HepG2 (cell line): ENCODE measurements at regions not wholly inside any gene's neighbourhood (a gene's known extent, or its start where the extent isn't known, plus 50 kb on each side); places are given as distances from the start of the nearest gene placed in this dataset.

Experiments used
- ATAC-seq: fragments of 200-7000 bp; cut with Tn5 transposase; 3 replicates; pipeline ENCODE4 v1.9.1; 2020; ENCODE audit warnings: mild to moderate bottlenecking, moderate library complexity
- BruUV-seq: library from RNA; stranded (reverse); fragments of 400-500 nt; replicated peaks from 2 replicates; lab custom pipeline; 2021; lab: Mats Ljungman, UMichigan
- CTCF ChIA-PET: fragments of 300-600 bp; formaldehyde crosslinking; extraction: SDS; loops from one replicate; lab custom pipeline; 2021; ENCODE audit warnings: low total read pairs, inconsistent platforms, low intra/inter-chr PET ratio; lab: Yijun Ruan, JAX
- POLR2A ChIA-PET: fragments of 350-600 bp; sonication (Branson Sonifier 250); formaldehyde crosslinking; loops from one replicate; lab custom pipeline; 2020; ENCODE audit warnings: antibody characterized with exemption, inconsistent platforms; lab: Yijun Ruan, JAX
- DNase-seq: peaks from one replicate; pipeline ENCODE4 v3.0.0-alpha.2; 2015; ENCODE audit warnings: low spot score
- FAIRE-seq: peaks from 3 replicates; lab custom pipeline; 2011; peaks lifted over from hg19 to GRCh38; lab: Jason Lieb, UNC
- H2AFZ ChIP-seq: one replicate; pipeline ENCODE4 v1.6.1; 2011; ENCODE audit warnings: low read length, inconsistent platforms
- H3K27ac ChIP-seq: fragments of 300-600 bp; 3 replicates; pipeline ENCODE4 v1.8.0; 2011; ENCODE audit warnings: mixed run types, mild to moderate bottlenecking, mixed read lengths, low read length, inconsistent platforms; ENCODE audit not compliant: insufficient read depth; ENCODE audit errors: extremely low read length
- H3K27me3 ChIP-seq, 2 experiments: fragments of 200-600 bp in 1 of 2; 2 replicates in 1 of 2; 3 replicates in 1 of 2; pipeline versions ENCODE4 v1.6.0 to v1.8.0; 2011; ENCODE audit warnings: low read length in 2 of 2, mild to moderate bottlenecking in 2 of 2, moderate library complexity in 2 of 2, inconsistent platforms in 1 of 2; ENCODE audit not compliant: insufficient read depth in 2 of 2, control insufficient read depth in 1 of 2
- H3K36me3 ChIP-seq, 2 experiments: fragments of 200-600 bp in 1 of 2; replicated peaks in 1 of 2; 2 replicates in 1 of 2; 3 replicates in 1 of 2; pipeline versions ENCODE4 v1.5.1 to v1.8.0; 2011; ENCODE audit warnings: low read length in 2 of 2, inconsistent platforms in 1 of 2; ENCODE audit not compliant: insufficient read depth in 2 of 2, control insufficient read depth in 1 of 2
- H3K4me1 ChIP-seq: 2 replicates; pipeline ENCODE4 v1.5.1; 2012; ENCODE audit warnings: low read length, inconsistent platforms; ENCODE audit not compliant: insufficient read depth
- H3K4me2 ChIP-seq: 2 replicates; pipeline ENCODE4 v1.6.0; 2011; ENCODE audit warnings: low read depth, low read length, inconsistent platforms
- H3K4me3 ChIP-seq, 3 experiments: fragments of 200-600 bp in 1 of 3; sonication (generic), shearing (Covaris generic) in 1 of 3; replicated peaks in 1 of 3; 2 replicates each; pipeline ENCODE4 v1.5.1; 2011 to 2016; ENCODE audit warnings: low read length in 3 of 3, inconsistent platforms in 2 of 3, low read depth in 2 of 3, mild to moderate bottlenecking in 2 of 3, control low read depth in 1 of 3, mixed read lengths in 1 of 3; ENCODE audit not compliant: insufficient read depth in 1 of 3
- H3K79me2 ChIP-seq: one replicate; pipeline ENCODE4 v1.6.1; 2011; ENCODE audit warnings: low read length, inconsistent platforms; ENCODE audit not compliant: insufficient read depth
- H3K9ac ChIP-seq: 2 replicates; pipeline ENCODE4 v1.6.0; 2011; ENCODE audit warnings: mild to moderate bottlenecking, low read depth, low read length, inconsistent platforms; ENCODE audit not compliant: insufficient read depth
- H3K9me3 ChIP-seq: 2 replicates; pipeline ENCODE4 v1.5.1; 2012; ENCODE audit warnings: mild to moderate bottlenecking, low read length
- H4K20me1 ChIP-seq: 2 replicates; pipeline ENCODE4 v1.6.0; 2011; ENCODE audit warnings: inconsistent platforms, mild to moderate bottlenecking, low read length, moderate library complexity; ENCODE audit not compliant: insufficient read depth
- KDM1A ChIP-seq: IDR thresholded peaks from 2 replicates; pipeline ENCODE4 v1.6.1; 2016; ENCODE audit warnings: missing compliant biosample characterization
- KLF11 ChIP-seq: IDR thresholded peaks from 2 replicates; pipeline ENCODE4 v1.6.1; 2016; ENCODE audit warnings: missing compliant biosample characterization
- NFIC ChIP-seq: IDR thresholded peaks from 2 replicates; pipeline ENCODE4 v1.6.1; 2012; ENCODE audit warnings: mild to moderate bottlenecking, low read length, inconsistent platforms
- RAD21 ChIP-seq: fragments of 450-650 bp; formaldehyde crosslinking; IDR thresholded peaks from 2 replicates; pipeline ENCODE4 v1.5.0; 2020; ENCODE audit warnings: mild to moderate bottlenecking
- REXO4 ChIP-seq: sonication (generic); formaldehyde crosslinking; IDR thresholded peaks from 2 replicates; pipeline ENCODE4 v1.8.0; 2022; ENCODE audit warnings: missing genetic modification reagents, mild to moderate bottlenecking, borderline replicate concordance
- ZNF766 ChIP-seq: sonication (generic); formaldehyde crosslinking; IDR thresholded peaks from 2 replicates; pipeline ENCODE4 v1.5.0; 2020; ENCODE audit warnings: missing genetic modification reagents, borderline replicate concordance
- WGBS: methylation state at CpG from one replicate; pipeline ENCODE4 v1.1.6; 2017; ENCODE audit warnings: low lambda C conversion rate; 5-methylcytosine and 5-hydroxymethylcytosine counted together
- in situ Hi-C: cut with HindIII; loops from 2 replicates; pipeline ENCODE4 v1.10.0; 2017; ENCODE audit warnings: low pct_unique_long_range_greater_than_20kb; ENCODE audit not compliant: extremely low pct_ligation_motif_present
- intact Hi-C: fragments of 100-400 bp; cut with micrococcal nuclease; formaldehyde crosslinking; loops from one replicate; pipeline ENCODE4 v1.10.0; 2022; ENCODE audit not compliant: unreplicated experiment
- TF ChIP-seq, protein P1 (sequence below), 2 experiments: sonication (generic) in 1 of 2; formaldehyde crosslinking in 1 of 2; IDR thresholded peaks; 2 replicates each; pipeline versions ENCODE4 v1.4.0 to v1.6.1; 2018 to 2020; ENCODE audit warnings: missing genetic modification reagents in 2 of 2, borderline replicate concordance in 1 of 2, low read depth in 1 of 2, mild to moderate bottlenecking in 1 of 2, missing biosample characterization in 1 of 2
- TF ChIP-seq, protein P2 (sequence below): sonication (generic); formaldehyde crosslinking; IDR thresholded peaks from 2 replicates; pipeline ENCODE4 v1.4.0; 2020; ENCODE audit warnings: missing genetic modification reagents, borderline replicate concordance
- TF ChIP-seq, protein P3 (sequence below): sonication (generic); formaldehyde crosslinking; IDR thresholded peaks from 2 replicates; pipeline ENCODE4 v1.4.0; 2020; ENCODE audit warnings: mild to moderate bottlenecking, missing genetic modification reagents

DNA sequence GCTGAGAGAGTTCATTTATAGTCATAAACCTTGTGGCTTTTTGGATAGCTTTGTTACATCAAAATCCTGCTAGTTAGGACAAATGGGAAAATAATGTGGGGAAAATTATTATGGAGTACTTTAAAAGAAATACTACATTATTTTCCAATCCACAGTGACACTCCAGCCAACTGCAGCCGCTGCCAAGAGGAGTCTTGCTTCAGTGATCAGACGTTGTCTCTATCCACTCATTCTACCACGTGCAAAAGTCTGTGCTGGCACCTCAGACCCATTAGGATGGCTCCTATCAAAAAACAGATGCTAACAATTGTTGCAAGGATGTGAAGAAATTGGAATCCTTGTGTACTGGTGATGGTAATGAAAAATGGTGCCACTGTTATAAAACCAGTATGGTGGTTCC lies 128.6 kb upstream of the IQSEC1 start (continued):
- TF ChIP-seq, protein P1, sequence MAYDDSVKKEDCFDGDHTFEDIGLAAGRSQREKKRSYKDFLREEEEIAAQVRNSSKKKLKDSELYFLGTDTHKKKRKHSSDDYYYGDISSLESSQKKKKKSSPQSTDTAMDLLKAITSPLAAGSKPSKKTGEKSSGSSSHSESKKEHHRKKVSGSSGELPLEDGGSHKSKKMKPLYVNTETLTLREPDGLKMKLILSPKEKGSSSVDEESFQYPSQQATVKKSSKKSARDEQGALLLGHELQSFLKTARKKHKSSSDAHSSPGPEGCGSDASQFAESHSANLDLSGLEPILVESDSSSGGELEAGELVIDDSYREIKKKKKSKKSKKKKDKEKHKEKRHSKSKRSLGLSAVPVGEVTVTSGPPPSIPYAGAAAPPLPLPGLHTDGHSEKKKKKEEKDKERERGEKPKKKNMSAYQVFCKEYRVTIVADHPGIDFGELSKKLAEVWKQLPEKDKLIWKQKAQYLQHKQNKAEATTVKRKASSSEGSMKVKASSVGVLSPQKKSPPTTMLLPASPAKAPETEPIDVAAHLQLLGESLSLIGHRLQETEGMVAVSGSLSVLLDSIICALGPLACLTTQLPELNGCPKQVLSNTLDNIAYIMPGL (CRISPR knock-in tag; IDR thresholded peaks at IDR 0.05; ENCODE audit: borderline replicate concordance in 1 of 2, low read depth in 1 of 2) = no peak
- TF ChIP-seq KDM1A (CRISPR knock-in tag) = no peak
- no peak for TF ChIP-seq ZNF766 (CRISPR knock-in tag)

DNA sequence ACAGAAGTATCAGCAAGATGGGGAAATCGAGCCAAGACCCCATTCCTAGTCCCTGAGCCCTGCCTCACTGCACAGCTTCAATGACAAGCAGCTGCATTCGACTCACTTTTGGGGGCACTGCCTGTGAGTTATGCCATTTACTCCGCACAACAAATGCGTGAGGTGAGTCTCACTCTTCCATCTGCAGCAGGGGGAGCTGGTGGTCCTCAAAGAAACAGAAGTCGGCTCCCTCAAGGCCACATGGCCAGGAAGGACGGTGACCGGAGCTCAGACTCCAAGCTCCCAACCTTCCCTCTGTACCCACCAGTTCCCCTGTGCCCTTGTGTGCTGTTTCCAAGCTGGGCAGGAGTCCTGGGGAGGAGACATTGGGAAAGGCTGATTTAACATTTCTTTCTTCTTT lies 127.7 kb upstream of the IQSEC1 start:
- Histone ChIP-seq H3K27ac (no peak overlapping the region), H3K27me3 (no peaks in the 10 kb centered on the region), H2AFZ (no peak overlapping the region), H3K4me1 (peaks cover 11% of the 10 kb centered on the region), H3K4me2 (no peak overlapping the region), H3K9me3 (no peaks in the 10 kb centered on the region), H3K9ac (no peak overlapping the region), H3K36me3 (no peaks in the 10 kb centered on the region), H4K20me1 (no peaks in the 10 kb centered on the region; the same call in 1 of the 2 replicates), H3K79me2 (no peaks in the 10 kb centered on the region), H3K4me3 (no peak overlapping the region)
- no TSS peak for BruUV-seq
- in situ Hi-C loops (no loop called here), intact Hi-C loops (no loop called here)
- CTCF ChIA-PET = no interaction called here
- FAIRE-seq = no peak
- DNase-seq = peak; percentile 25
- no peak for ATAC-seq
- WGBS = 84% methylated on average over 5 of the region's 7 CpGs
- POLR2A ChIA-PET = interaction anchor here (0.9 kb wide), 1 partner anchor 23 kb away, joined by 3 read pairs; no protein-coding TSS in a partner anchor
- TF ChIP-seq, protein P2, sequence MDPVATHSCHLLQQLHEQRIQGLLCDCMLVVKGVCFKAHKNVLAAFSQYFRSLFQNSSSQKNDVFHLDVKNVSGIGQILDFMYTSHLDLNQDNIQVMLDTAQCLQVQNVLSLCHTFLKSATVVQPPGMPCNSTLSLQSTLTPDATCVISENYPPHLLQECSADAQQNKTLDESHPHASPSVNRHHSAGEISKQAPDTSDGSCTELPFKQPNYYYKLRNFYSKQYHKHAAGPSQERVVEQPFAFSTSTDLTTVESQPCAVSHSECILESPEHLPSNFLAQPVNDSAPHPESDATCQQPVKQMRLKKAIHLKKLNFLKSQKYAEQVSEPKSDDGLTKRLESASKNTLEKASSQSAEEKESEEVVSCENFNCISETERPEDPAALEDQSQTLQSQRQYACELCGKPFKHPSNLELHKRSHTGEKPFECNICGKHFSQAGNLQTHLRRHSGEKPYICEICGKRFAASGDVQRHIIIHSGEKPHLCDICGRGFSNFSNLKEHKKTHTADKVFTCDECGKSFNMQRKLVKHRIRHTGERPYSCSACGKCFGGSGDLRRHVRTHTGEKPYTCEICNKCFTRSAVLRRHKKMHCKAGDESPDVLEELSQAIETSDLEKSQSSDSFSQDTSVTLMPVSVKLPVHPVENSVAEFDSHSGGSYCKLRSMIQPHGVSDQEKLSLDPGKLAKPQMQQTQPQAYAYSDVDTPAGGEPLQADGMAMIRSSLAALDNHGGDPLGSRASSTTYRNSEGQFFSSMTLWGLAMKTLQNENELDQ = no peak
- no peak for TF ChIP-seq KLF11 (CRISPR knock-in tag)
- 0 out of 2 replicates have a peak, but pooled peaks have one; percentile 10 for TF ChIP-seq RAD21 (CRISPR knock-in tag)
- TF ChIP-seq REXO4 (CRISPR knock-in tag) = no peak
- TF ChIP-seq NFIC = no peak
- TF ChIP-seq, protein P3, sequence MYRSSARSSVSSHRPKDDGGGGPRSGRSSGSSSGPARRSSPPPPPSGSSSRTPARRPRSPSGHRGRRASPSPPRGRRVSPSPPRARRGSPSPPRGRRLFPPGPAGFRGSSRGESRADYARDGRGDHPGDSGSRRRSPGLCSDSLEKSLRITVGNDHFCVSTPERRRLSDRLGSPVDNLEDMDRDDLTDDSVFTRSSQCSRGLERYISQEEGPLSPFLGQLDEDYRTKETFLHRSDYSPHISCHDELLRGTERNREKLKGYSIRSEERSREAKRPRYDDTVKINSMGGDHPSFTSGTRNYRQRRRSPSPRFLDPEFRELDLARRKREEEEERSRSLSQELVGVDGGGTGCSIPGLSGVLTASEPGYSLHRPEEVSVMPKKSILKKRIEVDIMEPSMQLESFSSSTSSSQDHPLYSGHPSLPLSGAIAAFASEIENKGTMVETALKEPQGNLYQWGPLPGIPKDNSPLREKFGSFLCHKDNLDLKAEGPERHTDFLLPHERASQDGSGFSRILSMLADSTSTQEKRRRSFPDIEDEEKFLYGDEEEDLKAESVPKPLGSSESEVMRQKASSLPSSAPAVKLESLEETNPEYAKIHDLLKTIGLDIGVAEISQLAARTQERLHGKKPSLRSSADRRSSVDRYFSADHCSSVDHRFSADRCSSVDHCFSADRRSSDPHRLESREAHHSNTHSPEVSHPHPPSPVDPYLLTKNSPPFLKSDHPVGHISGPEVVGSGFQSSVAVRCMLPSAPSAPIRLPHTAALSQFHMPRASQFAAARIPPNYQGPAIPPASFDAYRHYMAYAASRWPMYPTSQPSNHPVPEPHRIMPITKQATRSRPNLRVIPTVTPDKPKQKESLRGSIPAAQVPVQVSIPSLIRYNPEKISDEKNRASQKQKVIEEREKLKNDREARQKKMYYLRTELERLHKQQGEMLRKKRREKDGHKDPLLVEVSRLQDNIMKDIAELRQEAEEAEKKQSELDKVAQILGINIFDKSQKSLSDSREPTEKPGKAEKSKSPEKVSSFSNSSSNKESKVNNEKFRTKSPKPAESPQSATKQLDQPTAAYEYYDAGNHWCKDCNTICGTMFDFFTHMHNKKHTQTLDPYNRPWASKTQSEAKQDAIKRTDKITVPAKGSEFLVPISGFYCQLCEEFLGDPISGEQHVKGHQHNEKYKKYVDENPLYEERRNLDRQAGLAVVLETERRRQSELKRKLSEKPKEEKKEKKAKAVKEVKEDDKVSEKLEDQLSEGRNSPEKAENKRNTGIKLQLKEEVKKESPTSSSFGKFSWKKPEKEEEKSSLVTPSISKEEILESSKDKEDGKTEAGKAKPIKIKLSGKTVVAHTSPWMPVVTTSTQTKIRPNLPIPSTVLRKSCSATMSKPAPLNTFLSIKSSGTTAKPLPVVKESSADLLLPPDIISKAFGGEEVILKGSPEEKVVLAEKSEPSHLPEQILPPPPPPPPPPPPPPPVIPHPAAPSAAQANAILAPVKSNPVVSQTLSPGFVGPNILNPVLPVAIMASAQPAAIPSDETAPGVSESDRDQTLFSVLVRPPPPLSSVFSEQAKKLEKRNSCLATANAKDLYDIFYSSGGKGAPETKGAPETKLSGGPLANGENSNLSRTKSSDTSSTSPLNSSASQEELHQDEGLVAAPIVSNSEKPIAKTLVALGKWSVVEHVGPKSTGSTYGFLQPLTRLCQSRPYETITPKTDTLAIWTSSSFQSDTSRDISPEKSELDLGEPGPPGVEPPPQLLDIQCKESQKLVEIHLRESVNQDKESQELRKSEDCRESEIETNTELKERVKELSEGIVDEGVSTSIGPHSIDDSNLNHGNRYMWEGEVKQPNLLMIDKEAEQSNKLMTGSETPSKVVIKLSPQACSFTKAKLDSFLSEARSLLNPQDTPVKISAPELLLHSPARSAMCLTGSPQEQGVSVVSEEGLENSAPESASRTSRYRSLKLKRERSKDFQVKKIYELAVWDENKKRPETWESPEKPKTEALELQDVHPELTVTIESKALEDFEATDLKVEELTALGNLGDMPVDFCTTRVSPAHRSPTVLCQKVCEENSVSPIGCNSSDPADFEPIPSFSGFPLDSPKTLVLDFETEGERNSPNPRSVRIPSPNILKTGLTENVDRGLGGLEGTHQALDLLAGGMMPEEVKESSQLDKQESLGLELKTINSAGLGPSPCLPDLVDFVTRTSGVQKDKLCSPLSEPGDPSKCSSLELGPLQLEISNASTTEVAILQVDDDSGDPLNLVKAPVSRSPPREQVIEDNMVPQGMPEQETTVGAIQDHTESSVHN (CRISPR knock-in tag) = no peak
